Right ventricle myocardium superior (tissue), 1 donor: ENCODE measurements at regions not wholly inside any gene's neighbourhood (a gene's known extent, or its start where the extent isn't known, plus 50 kb on each side); places are given as distances from the start of the nearest gene placed in this dataset.

ENCODE experiments used
- ATAC-seq: fragments of 200-7000 bp; cut with Tn5 transposase; one replicate; pipeline ENCODE4 v1.9.1; 2020; ENCODE audit warnings: mild to moderate bottlenecking; ENCODE audit not compliant: poor library complexity
- DNase-seq: peaks from one replicate; pipeline ENCODE4 v3.0.0-alpha.2; 2020
- intact Hi-C: fragments of 100-400 bp; cut with DNase I; formaldehyde crosslinking; loops from one replicate; pipeline ENCODE4 v1.11.2; 2022
- donor health status: DM: no; HTN: yes; CAD: no; lungs with severe emphysema.

- no peak for DNase-seq
- intact Hi-C loops: loop anchor here (10.0 kb wide), 1 partner anchor 589 kb away; no protein-coding TSS in a partner anchor
- no peak for ATAC-seq
Measured at GRCh38 chr14:26395726-26396125, 202.1 kb downstream of the NOVA1 start.

DNA sequence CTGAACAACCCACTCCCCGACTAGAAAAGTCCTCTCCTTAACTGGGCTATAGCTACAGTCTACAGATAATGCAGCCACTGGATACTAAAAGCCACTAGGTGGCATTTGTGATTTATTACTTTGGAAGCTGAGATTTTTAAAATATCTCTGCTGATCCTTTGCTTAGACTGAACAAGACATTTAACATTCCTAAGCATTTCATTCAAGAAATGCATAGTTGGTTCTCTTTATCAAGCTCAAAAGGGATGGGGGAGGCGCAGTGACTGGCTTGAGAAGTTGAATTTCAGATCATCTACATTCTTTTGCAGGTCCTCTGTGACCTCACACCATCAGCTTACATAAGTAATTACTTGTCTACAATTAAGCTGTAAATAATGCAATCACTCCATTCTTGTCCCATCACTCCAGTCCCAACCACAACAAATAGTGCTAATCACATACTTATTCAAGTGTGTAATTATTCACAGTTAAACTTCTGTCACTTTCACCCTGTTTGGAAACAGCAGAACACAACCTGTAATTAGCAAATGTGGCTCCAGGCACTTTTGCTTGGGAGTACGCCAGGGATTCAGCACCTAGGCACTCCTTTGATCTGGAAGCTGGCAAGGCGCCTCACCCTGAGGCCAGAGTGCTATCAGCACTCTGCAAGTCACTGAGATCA is 203.6 kb downstream of the NOVA1 start:
- ATAC-seq (peak; percentile 82), DNase-seq (no peak)
- intact Hi-C loops: loop anchor here (10.0 kb wide), 1 partner anchor 591 kb away; no protein-coding TSS in a partner anchor

DNA sequence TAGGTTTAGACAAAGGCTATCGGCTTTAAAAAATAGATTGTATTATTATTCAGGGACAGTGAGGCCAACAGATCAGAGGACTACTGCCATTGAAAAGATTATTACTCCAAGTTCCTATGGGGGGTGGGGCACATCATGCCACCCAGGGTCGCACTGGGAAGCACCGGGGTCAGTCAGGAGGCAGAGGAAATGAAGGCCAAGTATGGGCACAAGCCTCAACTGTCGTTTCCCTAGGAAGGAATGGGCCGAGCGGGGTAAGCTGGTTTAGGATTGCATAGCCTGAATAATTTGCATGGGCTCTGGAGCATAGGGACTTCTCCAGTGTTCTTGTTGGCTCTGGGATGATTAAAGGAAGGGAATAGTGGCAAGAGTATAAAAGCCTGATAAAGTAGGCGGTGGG is 205.3 kb downstream of the NOVA1 start:
- ATAC-seq (no peak), DNase-seq (no peak)
- intact Hi-C loops: loop anchor here (10.0 kb wide), 1 partner anchor 592 kb away; no protein-coding TSS in a partner anchor

DNA sequence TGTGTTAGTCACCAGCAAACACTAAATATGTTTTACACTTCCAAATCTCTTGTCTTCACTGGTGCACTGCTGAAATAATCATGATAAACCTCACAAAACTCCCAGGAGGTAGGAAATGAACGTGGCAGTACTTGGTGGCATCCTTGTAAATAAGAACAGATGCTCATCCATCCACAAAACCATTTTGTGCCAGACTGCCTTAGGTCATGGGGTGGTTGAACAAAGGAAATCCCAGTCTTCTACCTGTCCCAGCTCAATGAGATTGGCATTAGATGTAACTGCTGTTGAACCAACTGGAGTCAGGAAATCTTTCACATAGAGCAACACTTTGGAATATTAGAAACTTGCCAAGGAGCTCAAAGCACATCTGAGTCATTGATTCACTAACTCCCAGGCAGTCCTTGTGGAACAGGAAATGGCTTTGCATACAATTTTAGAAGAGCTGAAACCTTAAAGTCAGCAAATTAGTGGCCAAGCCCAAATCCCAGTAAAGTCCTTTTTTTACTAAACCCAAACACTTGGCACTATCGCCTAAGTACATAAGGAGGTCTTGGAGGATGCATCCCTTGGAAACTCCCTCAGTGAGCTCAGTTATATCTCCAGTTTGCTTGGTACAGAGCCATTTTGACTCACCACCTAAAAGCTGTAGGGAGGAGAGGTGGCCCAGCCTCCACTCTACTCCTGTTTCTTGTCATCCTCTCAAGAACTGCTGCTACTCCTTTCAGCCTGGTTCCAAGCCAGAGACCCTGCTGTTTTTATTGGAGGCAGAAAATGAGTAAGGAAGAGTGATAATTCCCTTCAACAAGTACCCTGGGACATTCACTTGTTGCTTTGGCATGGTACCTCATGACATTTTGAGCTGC is 208.0 kb downstream of the NOVA1 start:
- ATAC-seq (peak; percentile 63), DNase-seq (no peak)
- intact Hi-C loops: loop anchor here (10.0 kb wide), 1 partner anchor 595 kb away; no protein-coding TSS in a partner anchor

DNA sequence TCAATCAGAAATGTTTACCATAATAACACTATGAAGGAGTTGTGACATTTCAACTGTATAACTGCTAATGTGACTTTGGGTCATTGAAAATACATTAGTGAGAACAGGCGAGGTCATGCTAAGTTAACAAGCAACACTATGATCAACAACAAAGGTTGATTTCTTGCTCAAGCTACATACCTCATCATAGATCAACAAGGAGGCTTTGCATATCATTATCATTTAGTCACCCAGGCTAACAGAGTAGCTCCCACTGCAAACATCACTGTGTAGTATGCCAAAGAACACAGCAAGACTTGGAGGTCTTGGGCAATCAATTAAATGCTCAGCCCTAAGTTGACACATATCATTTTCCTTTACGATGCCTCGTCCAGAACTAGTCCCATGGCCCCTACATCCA is 212.5 kb downstream of the NOVA1 start:
- DNase-seq (no peak), ATAC-seq (no peak)
- intact Hi-C loops: no loop called here

DNA sequence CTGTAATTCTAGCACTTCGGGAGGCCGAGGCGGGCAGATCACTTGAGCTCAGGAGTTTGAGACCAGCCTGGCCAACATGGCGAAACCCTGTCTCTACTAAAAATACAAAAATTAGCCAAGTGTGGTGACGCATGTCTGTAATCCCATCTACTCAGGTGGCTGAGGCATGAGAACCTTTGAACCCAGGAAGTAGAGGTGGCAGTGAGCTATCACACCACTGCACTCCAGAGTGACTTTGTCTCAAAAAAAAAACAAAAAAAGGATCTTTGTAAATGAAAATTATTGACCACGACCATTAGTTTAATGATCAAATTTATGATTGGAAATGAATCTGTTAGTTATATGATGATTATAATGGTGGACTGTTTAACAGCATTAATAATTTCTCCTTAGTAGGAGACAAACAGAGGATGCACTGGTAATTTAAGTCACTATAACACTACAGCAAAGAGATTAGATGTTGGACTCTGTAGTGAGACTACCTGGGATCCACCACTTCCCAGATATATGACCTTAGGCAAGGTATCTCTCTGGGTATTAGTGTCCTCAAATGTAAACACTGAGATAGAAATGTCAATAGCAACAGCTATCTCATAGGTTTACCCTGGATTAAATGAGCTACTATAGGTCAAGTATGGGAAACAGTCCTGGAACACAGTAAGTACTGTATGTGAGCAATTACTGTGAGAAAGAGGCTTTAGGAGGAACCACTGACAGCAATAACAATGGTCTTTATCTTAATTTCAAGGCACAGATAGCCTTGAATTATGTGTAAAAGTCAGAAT is 214.7 kb downstream of the NOVA1 start:
- no peak for DNase-seq

GRCh38 chr14:26381405-26381804 is 216.4 kb downstream of the NOVA1 start:
- ATAC-seq: no peak
- intact Hi-C loops: no loop called here
- no peak for DNase-seq

More for the DNA sequence above, 214.7 kb downstream of the NOVA1 start:
- intact Hi-C loops: no loop called here
- ATAC-seq: no peak

- ATAC-seq (no peak), DNase-seq (no peak)
- intact Hi-C loops: no loop called here
Measured at GRCh38 chr14:26380637-26381036, 217.2 kb downstream of the NOVA1 start.

GRCh38 chr14:26379951-26380350 is 217.9 kb downstream of the NOVA1 start:
- intact Hi-C loops: no loop called here
- DNase-seq: no peak
- ATAC-seq: no peak

- no peak for DNase-seq
- no peak for ATAC-seq
- intact Hi-C loops: no loop called here
Measured at GRCh38 chr14:26377150-26377549, 220.7 kb downstream of the NOVA1 start.

DNA sequence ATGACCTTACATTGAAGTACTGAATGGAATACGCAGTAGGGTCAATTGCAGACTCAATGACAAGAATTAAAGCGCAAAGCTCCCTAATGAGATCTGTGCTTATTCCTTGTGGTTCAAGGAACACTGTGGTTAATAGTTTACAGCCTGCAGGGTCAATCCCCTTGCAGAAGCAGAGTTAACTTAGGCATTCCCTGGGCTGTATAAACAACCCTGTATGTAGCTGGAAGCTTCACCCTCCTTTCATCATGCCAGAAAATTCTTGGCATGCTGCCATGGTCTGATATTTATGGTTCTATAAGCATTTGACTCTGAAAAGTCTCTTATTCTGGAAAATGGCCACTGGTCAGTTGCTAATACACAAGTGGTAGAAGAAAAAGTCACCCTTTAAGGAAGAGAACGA is 227.7 kb downstream of the NOVA1 start:
- ATAC-seq: no peak
- intact Hi-C loops: no loop called here
- no peak for DNase-seq

DNA sequence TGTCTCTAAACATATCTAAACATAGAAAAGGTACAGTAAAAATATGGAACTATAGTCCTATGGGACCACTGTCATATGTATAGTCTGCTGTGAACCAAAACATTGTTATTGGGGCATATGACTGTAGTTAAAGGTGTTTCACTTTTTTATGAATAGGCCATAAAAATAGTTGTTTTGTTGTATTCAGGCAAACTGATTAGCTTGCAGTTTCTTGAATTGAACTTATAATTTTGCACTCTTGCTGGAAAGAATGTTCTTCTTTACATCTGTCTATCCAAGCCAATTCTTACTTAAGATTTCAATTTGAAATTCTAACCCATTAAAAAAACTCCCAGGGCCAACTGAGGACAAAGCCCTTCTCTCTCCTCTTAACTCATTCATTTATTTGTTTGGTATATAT is 234.1 kb downstream of the NOVA1 start:
- DNase-seq: no peak
- no peak for ATAC-seq
- intact Hi-C loops: no loop called here

DNA sequence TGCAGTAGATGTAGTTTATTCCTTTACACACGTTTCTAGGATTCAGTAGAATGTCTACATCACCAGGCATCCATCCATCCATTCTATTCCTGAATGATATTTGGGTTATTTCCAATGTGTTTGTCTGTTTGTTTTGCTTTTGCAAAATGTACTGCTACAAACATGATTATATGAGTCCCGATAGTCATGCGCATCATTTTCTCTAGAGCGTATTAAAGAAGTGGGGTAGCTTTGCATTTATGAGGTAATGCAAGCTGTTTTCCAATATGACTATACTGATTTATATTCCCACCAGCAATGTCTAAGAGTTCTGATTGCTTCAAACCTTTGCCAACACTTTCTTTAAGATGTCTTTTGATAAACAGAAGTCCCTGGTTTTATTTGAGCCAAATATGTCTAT is 253.2 kb downstream of the NOVA1 start:
- DNase-seq: no peak
- ATAC-seq: no peak
- intact Hi-C loops: no loop called here

DNA sequence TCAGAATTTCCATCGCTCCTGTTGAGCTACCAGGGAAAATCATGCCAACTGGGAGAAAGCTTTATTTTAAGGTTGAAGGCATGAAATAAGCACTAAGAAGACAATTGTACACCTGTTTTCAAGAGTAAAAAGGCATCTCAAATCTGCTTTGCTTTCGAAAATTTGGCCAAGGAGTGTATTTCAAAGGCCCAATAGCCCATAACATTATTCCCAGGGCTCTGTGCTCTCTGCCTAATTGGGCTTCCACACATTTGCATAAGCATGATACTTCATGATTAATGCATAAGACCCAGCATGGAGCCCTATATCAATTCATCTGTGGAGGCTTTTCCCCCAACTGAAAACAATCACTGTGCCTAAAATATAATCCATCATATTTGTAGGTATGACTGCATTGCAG is 258.5 kb downstream of the NOVA1 start:
- no peak for ATAC-seq
- intact Hi-C loops: no loop called here

DNA sequence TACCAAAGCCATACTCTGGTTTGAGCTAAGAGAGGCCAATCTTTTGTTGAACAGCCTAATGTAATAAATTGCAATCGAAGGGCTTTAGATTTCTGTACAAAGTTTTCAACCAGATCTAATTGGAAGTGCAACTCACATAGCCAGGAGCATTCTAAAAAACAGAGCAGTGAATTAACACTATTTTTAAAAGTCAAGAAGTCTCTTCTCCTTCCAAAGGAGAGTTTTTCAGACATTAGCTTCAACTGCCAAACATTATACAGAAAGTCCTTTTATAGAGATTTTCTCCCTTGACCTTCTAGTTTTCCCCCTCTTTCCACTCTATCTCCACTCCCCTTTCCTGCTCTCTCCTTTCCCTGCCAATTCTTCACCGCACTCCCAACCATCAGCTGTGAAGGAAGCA is 259.6 kb downstream of the NOVA1 start:
- ATAC-seq (no peak), DNase-seq (no peak)
- intact Hi-C loops: no loop called here

More for the DNA sequence above, 258.5 kb downstream of the NOVA1 start:
- DNase-seq: no peak

DNA sequence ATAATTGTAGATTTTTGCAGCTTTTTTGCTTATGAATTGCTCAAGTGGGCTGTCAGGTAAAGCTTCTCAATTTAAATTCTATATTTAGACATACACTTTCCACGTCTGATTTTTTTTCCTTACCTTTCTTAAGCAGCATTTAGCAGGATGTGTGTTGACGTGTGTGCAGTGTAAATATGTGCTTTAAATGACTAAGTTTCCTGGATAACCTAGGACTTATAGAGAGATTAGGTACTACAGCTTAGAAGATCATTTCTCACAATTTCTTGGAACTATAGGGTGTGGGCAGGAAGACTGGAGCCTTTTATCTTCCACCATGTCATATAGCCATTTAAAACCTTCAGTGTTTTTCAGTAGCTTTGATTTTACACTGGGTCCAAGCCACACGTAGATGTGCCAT is 263.5 kb downstream of the NOVA1 start:
- ATAC-seq: no peak
- intact Hi-C loops: no loop called here
- DNase-seq: no peak

- intact Hi-C loops: no loop called here
- ATAC-seq: no peak
- DNase-seq: no peak
Measured at GRCh38 chr14:26332966-26333365, 264.9 kb downstream of the NOVA1 start.

- DNase-seq (no peak), ATAC-seq (no peak)
- intact Hi-C loops: no loop called here
Measured at GRCh38 chr14:26330982-26331381, 266.9 kb downstream of the NOVA1 start.

GRCh38 chr14:26328791-26329190 is 269.0 kb downstream of the NOVA1 start:
- ATAC-seq: no peak
- no peak for DNase-seq
- intact Hi-C loops: no loop called here
